A673 (cell line): ENCODE measurements at regions not wholly inside any gene's neighbourhood (a gene's known extent, or its start where the extent isn't known, plus 50 kb on each side); places are given as distances from the start of the nearest gene placed in this dataset.

ENCODE experiments used
- BruUV-seq: library from RNA; stranded (reverse); fragments of 400-500 nt; replicated peaks from 2 replicates; lab custom pipeline; 2021; lab: Mats Ljungman, UMichigan
- CTCF ChIA-PET: fragments of 300-600 bp; sonication (Branson Sonifier 250); formaldehyde crosslinking; loops from one replicate; lab custom pipeline; 2022; ENCODE audit warnings: antibody characterized with exemption; lab: Charles Lee
- POLR2A ChIA-PET: fragments of 300-600 bp; sonication (Branson Sonifier 250); formaldehyde crosslinking; loops from one replicate; lab custom pipeline; 2022; ENCODE audit warnings: antibody characterized with exemption; ENCODE audit not compliant: low non-redundant PET; lab: Charles Lee
- DNase-seq: peaks from one replicate; pipeline ENCODE4 v3.0.0-alpha.2; 2015; ENCODE audit warnings: low spot score
- H3K27ac ChIP-seq: fragments of 200-600 bp; sonication (generic); 2 replicates; pipeline ENCODE4 v1.5.1; 2016; ENCODE audit warnings: mixed run types, low read depth, mild to moderate bottlenecking, mixed read lengths, antibody characterized with exemption, low read length; ENCODE audit not compliant: poor library complexity, severe bottlenecking
- H3K27me3 ChIP-seq: fragments of 200-600 bp; sonication (generic); replicated peaks from 2 replicates; pipeline ENCODE4 v1.6.1; 2017; ENCODE audit warnings: mixed run types, low read depth, mild to moderate bottlenecking, mixed read lengths, antibody characterized with exemption, low read length; ENCODE audit not compliant: insufficient read depth, poor library complexity
- H3K36me3 ChIP-seq: fragments of 200-600 bp; sonication (generic); 2 replicates; pipeline ENCODE4 v1.6.1; 2016; ENCODE audit warnings: mixed run types, mild to moderate bottlenecking, mixed read lengths, antibody characterized with exemption, low read length; ENCODE audit not compliant: insufficient read depth, poor library complexity, severe bottlenecking
- H3K4me1 ChIP-seq: fragments of 200-600 bp; sonication (generic); 2 replicates; pipeline ENCODE4 v1.6.1; 2017; ENCODE audit warnings: mixed run types, mild to moderate bottlenecking, mixed read lengths, antibody characterized with exemption, low read length; ENCODE audit not compliant: insufficient read depth, poor library complexity, severe bottlenecking
- H3K4me3 ChIP-seq: fragments of 200-600 bp; sonication (generic); 2 replicates; pipeline ENCODE4 v1.5.1; 2016; ENCODE audit warnings: low read depth, mixed run types, mild to moderate bottlenecking, mixed read lengths, low read length; ENCODE audit not compliant: poor library complexity, severe bottlenecking
- H3K9me3 ChIP-seq: fragments of 200-600 bp; sonication (generic); 2 replicates; pipeline ENCODE4 v1.6.1; 2016; ENCODE audit warnings: mixed run types, low read depth, mild to moderate bottlenecking, mixed read lengths, antibody characterized with exemption, low read length; ENCODE audit not compliant: poor library complexity, severe bottlenecking
- CTCF ChIP-seq: fragments of 300-800, 200-600 bp; sonication (generic); conservative IDR thresholded peaks from 2 replicates; pipeline ENCODE4 v1.5.1; 2017; ENCODE audit warnings: low read depth, mild to moderate bottlenecking, antibody characterized with exemption, low read length, moderate library complexity, mixed read lengths
- EZH2 ChIP-seq: fragments of 200-600 bp; sonication (generic); IDR thresholded peaks from 2 replicates; pipeline ENCODE4 v1.6.1; 2017; ENCODE audit warnings: borderline replicate concordance, low read depth, mild to moderate bottlenecking, mixed read lengths, antibody characterized with exemption, low read length; ENCODE audit not compliant: poor library complexity, severe bottlenecking
- intact Hi-C: fragments of 100-400 bp; cut with micrococcal nuclease; formaldehyde crosslinking; loops from one replicate; pipeline ENCODE4 v1.10.0; 2022; ENCODE audit not compliant: unreplicated experiment

GRCh38 chr14:97177016-97177415 is 379.8 kb downstream of the VRK1 start:
- Histone ChIP-seq H3K9me3 (no peaks in the 10 kb centered on the region), H3K4me1 (peaks cover 64% of the 10 kb centered on the region), H3K27me3 (no peaks in the 10 kb centered on the region), H3K4me3 (no peak overlapping the region), H3K36me3 (no peaks in the 10 kb centered on the region), H3K27ac (peak overlapping the region; percentile 83)
- POLR2A ChIA-PET, result interaction anchor here (0.6 kb wide), 1 partner anchor 56 kb away, joined by 3 read pairs; no protein-coding TSS in a partner anchor
- intact Hi-C loops, result loop anchor here (5.0 kb wide), 1 partner anchor 35 kb away; no protein-coding TSS in a partner anchor
- CTCF ChIA-PET, result no interaction called here
- peak; percentile 29; the same call in 1 of the 2 replicates for TF ChIP-seq CTCF
- TF ChIP-seq EZH2, result no peak
- BruUV-seq, result no TSS peak
- DNase-seq, result no peak

GRCh38 chr14:97177635-97178034 is 380.5 kb downstream of the VRK1 start:
- intact Hi-C loops, result loop anchor here (5.0 kb wide), 1 partner anchor 35 kb away; no protein-coding TSS in a partner anchor
- POLR2A ChIA-PET, result no interaction called here
- peak overlapping the region; percentile 83 for H3K27ac ChIP-seq
- no peaks in the 10 kb centered on the region for H3K9me3 ChIP-seq
- H3K4me3 ChIP-seq, result no peak overlapping the region
- peak; percentile 86 for DNase-seq
- peaks cover 70% of the 10 kb centered on the region for H3K4me1 ChIP-seq
- CTCF ChIA-PET, result no interaction called here
- TF ChIP-seq CTCF (no peak), EZH2 (no peak)
- no peaks in the 10 kb centered on the region for H3K27me3 ChIP-seq
- no peaks in the 10 kb centered on the region for H3K36me3 ChIP-seq
- BruUV-seq, result no TSS peak

- no TSS peak for BruUV-seq
- Histone ChIP-seq H3K27ac (peak overlapping the region; percentile 83), H3K9me3 (no peaks in the 10 kb centered on the region), H3K36me3 (no peaks in the 10 kb centered on the region), H3K27me3 (no peaks in the 10 kb centered on the region), H3K4me3 (no peak overlapping the region), H3K4me1 (peaks cover 76% of the 10 kb centered on the region)
- intact Hi-C loops, result loop anchor here (5.0 kb wide), 1 partner anchor 34 kb away; no protein-coding TSS in a partner anchor
- DNase-seq, result no peak
- TF ChIP-seq EZH2 (no peak), CTCF (no peak)
- ChIA-PET CTCF (no interaction called here), POLR2A (no interaction called here)
Measured at GRCh38 chr14:97178781-97179180, 381.6 kb downstream of the VRK1 start.
